ENCODE measurements at regions not wholly inside any gene's neighbourhood (a gene's known extent, or its start where the extent isn't known, plus 50 kb on each side); places are given as distances from the start of the nearest gene placed in this dataset.

DNA sequence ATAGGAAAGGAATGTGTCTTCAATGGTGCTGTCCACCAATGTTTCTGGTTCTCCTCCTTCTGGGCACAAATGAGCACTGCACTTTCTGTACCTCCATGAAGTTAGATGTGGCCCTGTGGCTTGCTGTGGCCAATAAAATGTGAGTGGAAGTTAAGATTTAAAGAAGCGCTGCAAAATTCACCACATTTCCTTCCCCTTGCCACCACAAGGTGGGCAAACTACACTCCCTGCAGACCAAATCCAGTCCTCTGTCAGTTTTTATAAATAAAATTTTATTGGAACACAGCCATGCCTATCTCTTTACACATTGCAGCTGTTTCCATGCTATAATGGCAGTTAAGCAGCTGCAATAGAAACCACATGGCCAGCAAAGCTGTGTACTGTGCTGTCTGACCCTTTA lies 141.4 kb upstream of the TMPO start:
- H3K9me3 ChIP-seq = no peaks in the 10 kb centered on the region
- TF ChIP-seq, protein P1, sequence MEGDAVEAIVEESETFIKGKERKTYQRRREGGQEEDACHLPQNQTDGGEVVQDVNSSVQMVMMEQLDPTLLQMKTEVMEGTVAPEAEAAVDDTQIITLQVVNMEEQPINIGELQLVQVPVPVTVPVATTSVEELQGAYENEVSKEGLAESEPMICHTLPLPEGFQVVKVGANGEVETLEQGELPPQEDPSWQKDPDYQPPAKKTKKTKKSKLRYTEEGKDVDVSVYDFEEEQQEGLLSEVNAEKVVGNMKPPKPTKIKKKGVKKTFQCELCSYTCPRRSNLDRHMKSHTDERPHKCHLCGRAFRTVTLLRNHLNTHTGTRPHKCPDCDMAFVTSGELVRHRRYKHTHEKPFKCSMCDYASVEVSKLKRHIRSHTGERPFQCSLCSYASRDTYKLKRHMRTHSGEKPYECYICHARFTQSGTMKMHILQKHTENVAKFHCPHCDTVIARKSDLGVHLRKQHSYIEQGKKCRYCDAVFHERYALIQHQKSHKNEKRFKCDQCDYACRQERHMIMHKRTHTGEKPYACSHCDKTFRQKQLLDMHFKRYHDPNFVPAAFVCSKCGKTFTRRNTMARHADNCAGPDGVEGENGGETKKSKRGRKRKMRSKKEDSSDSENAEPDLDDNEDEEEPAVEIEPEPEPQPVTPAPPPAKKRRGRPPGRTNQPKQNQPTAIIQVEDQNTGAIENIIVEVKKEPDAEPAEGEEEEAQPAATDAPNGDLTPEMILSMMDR (IDR thresholded peaks at IDR 0.05) = no peak
- H3K27ac ChIP-seq = no peak overlapping the region
- H3K27me3 ChIP-seq = no peaks in the 10 kb centered on the region
- H3K4me1 ChIP-seq = no peaks in the 10 kb centered on the region
- no peak for DNase-seq (ENCODE audit: low spot score)
- H3K36me3 ChIP-seq = no peaks in the 10 kb centered on the region
- H3K4me3 ChIP-seq = no peak overlapping the region

DNA sequence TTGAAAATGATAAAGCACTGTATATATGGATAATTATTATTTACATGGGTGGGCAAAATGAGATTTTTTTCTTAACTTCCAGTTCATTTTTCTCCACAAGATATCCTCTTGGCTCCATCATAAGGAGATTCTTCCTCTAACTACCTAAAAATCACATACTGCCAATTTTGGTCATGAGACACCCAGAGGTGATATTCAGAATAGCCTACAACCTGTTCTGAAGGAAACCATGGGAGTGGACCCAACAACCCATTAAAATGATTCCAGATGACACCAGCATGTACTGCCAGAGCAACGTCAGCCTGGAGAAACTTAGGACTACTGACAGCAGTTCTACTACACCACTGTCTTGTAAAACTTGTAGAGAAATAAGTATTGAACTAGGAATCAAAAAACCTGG lies 136.3 kb upstream of the TMPO start:
- TF ChIP-seq, protein P1 (IDR thresholded peaks at IDR 0.05) = no peak
- Histone ChIP-seq H3K36me3 (no peaks in the 10 kb centered on the region), H3K9me3 (no peaks in the 10 kb centered on the region), H3K4me1 (no peaks in the 10 kb centered on the region), H3K27me3 (no peaks in the 10 kb centered on the region), H3K27ac (no peak overlapping the region), H3K4me3 (no peak overlapping the region)
- DNase-seq (ENCODE audit: low spot score) = no peak

DNA sequence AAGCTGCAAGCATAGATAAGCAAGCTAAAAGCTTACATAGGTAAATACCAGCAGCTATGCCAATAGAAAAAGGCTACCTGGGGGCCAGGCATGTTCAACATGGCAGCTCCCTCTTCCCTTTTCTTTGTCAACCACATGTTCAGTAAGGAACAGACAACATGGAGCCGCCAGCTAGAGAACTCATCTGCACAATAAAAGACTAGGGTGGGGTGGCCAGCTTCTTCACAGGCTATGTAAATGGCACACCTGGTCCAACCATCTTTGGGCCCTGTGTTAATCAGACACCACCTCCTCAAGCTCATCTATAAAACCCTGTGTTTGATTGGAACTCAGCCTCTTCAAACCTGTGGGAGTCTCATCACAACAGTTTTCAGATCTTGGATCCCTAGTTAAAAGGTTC lies 129.7 kb upstream of the TMPO start:
- H3K27me3 ChIP-seq = no peaks in the 10 kb centered on the region
- no peak overlapping the region for H3K27ac ChIP-seq
- DNase-seq (ENCODE audit: low spot score) = no peak
- H3K4me1 ChIP-seq = no peaks in the 10 kb centered on the region
- H3K36me3 ChIP-seq = no peaks in the 10 kb centered on the region
- TF ChIP-seq, protein P1 (IDR thresholded peaks at IDR 0.05) = no peak
- H3K9me3 ChIP-seq = no peaks in the 10 kb centered on the region
- no peak overlapping the region for H3K4me3 ChIP-seq

DNA sequence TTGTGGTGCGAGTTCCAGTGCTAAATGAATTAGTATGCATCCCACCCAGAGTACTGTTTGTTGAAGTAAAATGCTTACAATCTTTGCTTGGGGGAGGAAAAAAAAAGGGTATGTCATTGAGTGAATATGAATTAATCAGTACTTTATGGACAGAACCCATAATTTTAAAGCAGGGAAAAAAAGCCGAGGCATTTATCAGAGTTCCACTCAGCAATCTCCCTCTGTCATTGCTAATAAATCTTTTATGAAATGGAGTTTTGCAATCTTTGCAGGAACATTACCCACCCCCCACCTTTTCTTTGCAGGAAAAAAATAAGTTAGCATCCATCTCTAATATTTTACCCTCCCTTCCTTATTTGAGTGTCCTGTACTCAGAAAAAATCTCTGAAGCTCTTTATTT lies 127.9 kb upstream of the TMPO start:
- TF ChIP-seq, protein P1 (IDR thresholded peaks at IDR 0.05) = no peak
- no peak for DNase-seq (ENCODE audit: low spot score)
- Histone ChIP-seq H3K4me3 (no peak overlapping the region), H3K4me1 (no peaks in the 10 kb centered on the region), H3K9me3 (no peaks in the 10 kb centered on the region), H3K27ac (no peak overlapping the region), H3K27me3 (no peaks in the 10 kb centered on the region), H3K36me3 (no peaks in the 10 kb centered on the region)

DNA sequence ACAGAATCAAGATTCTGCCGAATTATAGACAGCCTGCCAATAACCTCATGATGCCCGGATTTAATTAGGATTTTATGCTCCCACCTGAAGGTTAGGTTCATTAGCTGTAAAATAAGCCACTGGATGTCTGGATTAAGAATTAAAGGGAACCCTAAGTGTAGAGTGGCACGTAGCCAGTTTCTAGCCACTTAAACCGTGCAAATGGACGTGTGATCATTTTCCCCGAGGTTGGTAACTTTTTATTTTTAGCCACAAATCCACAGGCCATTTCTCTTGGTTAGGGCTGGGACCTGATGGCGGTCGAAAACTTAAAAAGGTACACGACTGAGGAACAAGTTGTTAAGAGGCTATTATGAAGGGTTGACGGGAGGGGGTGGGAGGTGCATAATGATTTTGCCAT lies 127.3 kb upstream of the TMPO start:
- Histone ChIP-seq H3K4me3 (no peak overlapping the region), H3K27ac (no peak overlapping the region), H3K4me1 (no peaks in the 10 kb centered on the region), H3K27me3 (no peaks in the 10 kb centered on the region), H3K36me3 (no peaks in the 10 kb centered on the region), H3K9me3 (no peaks in the 10 kb centered on the region)
- TF ChIP-seq, protein P1 (IDR thresholded peaks at IDR 0.05) = no peak
- DNase-seq (ENCODE audit: low spot score) = no peak

DNA sequence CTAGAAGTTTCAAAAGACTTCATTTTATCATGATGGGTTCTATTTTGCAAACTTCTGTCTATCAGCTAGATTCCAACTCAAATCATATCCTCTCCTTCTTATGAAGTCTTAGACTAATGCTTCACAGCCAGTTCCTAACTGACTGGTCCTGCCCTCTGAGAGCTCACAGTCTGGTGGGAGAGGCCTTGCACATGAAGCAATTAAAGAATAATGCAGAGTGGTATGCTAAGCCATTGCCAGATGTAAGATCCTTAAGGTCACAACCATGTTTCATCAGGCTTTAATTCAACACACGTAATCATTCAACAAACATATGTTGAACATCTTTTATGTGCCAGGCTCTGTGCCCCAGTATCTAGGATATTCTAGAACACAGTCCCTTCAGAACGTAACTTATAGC lies 125.8 kb upstream of the TMPO start:
- Histone ChIP-seq H3K36me3 (no peaks in the 10 kb centered on the region), H3K4me1 (no peaks in the 10 kb centered on the region), H3K9me3 (no peaks in the 10 kb centered on the region), H3K4me3 (no peak overlapping the region), H3K27ac (no peak overlapping the region), H3K27me3 (no peaks in the 10 kb centered on the region)
- no peak for DNase-seq (ENCODE audit: low spot score)
- TF ChIP-seq, protein P1 (IDR thresholded peaks at IDR 0.05) = no peak

Data from right atrium auricular region (tissue), 2 donors.